ENCODE measurements at regions not wholly inside any gene's neighbourhood (a gene's known extent, or its start where the extent isn't known, plus 50 kb on each side); places are given as distances from the start of the nearest gene placed in this dataset.

GRCh38 chr13:107678075-107678689 lies 537.2 kb downstream of the LIG4 start:
- TF ChIP-seq CTCF (IDR thresholded peaks at IDR 0.05; ENCODE audit: insufficient read depth in 1 of 2, low read depth in 1 of 2, low read length in 1 of 2, severe bottlenecking in 1 of 2, unreplicated experiment in 1 of 2), result peak; percentile 18 to 22
- no TSS peak for BruUV-seq (replicated peaks)
- H3K4me3 Mint-ChIP-seq (ENCODE audit: unreplicated experiment), result no peak overlapping the region
- H3K4me1 ChIP-seq, result no peaks in the 10 kb centered on the region
- H3K27me3 Mint-ChIP-seq (ENCODE audit: insufficient read depth, unreplicated experiment), result no peaks in the 10 kb centered on the region
- H3K36me3 ChIP-seq (ENCODE audit: control insufficient read depth, insufficient read depth, low read length), result no peaks in the 10 kb centered on the region
- intact Hi-C loops (cut with micrococcal nuclease; ENCODE audit: unreplicated experiment), result loop anchor here (1.0 to 10.0 kb wide), 2 partner anchors 407 to 477 kb away; no protein-coding TSS in a partner anchor
- DNase-seq, result peak in 1 of 2 experiments; percentile 11
- no peaks in the 10 kb centered on the region for H3K27me3 ChIP-seq (replicated peaks; ENCODE audit: control insufficient read depth, insufficient read depth, low read length)
- H3K9me3 Mint-ChIP-seq (ENCODE audit: unreplicated experiment), result no peaks in the 10 kb centered on the region
- H3K4me1 Mint-ChIP-seq (ENCODE audit: low read depth, unreplicated experiment), result no peaks in the 10 kb centered on the region
- no peak overlapping the region for H3K4me3 ChIP-seq (ENCODE audit: low read depth, low read length)
- CTCF ChIA-PET, result interaction anchor here (0.6 to 1.3 kb wide), 2 partner anchors 477 to 542 kb away, joined by 3 to 13 read pairs; no protein-coding TSS in a partner anchor
- POLR2A ChIA-PET, result no interaction called here
- no peaks in the 10 kb centered on the region for H3K36me3 Mint-ChIP-seq (ENCODE audit: insufficient read depth, unreplicated experiment)
- no peak overlapping the region for H3K27ac Mint-ChIP-seq (ENCODE audit: unreplicated experiment)
- H3K9me3 ChIP-seq, result no peaks in the 10 kb centered on the region

DNA sequence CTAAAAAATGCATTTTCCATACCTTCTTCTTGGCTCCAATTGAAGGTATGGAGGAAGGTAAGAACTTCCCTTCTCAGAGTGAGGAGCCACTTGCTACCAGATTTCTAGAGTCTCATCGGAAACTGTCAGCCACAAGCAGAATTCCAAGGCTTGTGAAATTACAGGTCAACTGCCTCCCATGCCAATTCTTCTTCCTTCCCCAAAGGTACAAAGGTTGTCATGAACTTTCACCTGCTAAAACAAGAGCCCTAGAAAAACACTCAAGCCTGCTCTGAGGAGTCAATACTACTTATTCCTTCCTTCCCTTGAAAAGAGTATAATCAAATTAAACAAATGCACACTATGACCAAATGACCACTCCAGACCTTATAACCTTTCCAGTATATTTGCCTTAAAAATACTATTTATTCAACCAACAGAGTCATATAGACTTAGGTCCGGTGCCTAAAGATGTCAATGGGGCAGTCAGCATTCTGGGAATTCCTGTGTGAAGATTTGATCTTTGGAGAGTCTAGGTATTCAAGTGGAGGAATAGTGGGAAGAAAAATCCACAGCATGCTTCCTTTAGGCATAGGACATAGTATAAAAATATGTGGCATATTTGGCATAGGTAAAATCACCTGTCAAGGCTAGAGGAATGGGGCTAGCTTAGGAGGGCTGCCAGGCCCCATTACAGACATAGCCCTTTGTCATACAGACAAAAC lies 539.3 kb downstream of the LIG4 start:
- no peaks in the 10 kb centered on the region for H3K4me1 ChIP-seq
- intact Hi-C loops (cut with micrococcal nuclease; ENCODE audit: unreplicated experiment), result loop anchor here (10.0 kb wide), 1 partner anchor 409 kb away; no protein-coding TSS in a partner anchor
- no peaks in the 10 kb centered on the region for H3K9me3 Mint-ChIP-seq (ENCODE audit: unreplicated experiment)
- no peaks in the 10 kb centered on the region for H3K4me1 Mint-ChIP-seq (ENCODE audit: low read depth, unreplicated experiment)
- no peak overlapping the region for H3K27ac Mint-ChIP-seq (ENCODE audit: unreplicated experiment)
- no TSS peak for BruUV-seq (replicated peaks)
- no peaks in the 10 kb centered on the region for H3K36me3 ChIP-seq (ENCODE audit: control insufficient read depth, insufficient read depth, low read length)
- no peak overlapping the region for H3K4me3 Mint-ChIP-seq (ENCODE audit: unreplicated experiment)
- no peaks in the 10 kb centered on the region for H3K9me3 ChIP-seq
- H3K27me3 ChIP-seq (replicated peaks; ENCODE audit: control insufficient read depth, insufficient read depth, low read length), result no peaks in the 10 kb centered on the region
- H3K36me3 Mint-ChIP-seq (ENCODE audit: insufficient read depth, unreplicated experiment), result no peaks in the 10 kb centered on the region
- DNase-seq, result no peak
- CTCF ChIA-PET, result no interaction called here
- no peak for TF ChIP-seq CTCF (IDR thresholded peaks at IDR 0.05; ENCODE audit: insufficient read depth in 1 of 2, low read depth in 1 of 2, low read length in 1 of 2, severe bottlenecking in 1 of 2, unreplicated experiment in 1 of 2)
- H3K27me3 Mint-ChIP-seq (ENCODE audit: insufficient read depth, unreplicated experiment), result peaks cover 3% of the 10 kb centered on the region
- POLR2A ChIA-PET, result no interaction called here
- H3K4me3 ChIP-seq (ENCODE audit: low read depth, low read length), result no peak overlapping the region

DNA sequence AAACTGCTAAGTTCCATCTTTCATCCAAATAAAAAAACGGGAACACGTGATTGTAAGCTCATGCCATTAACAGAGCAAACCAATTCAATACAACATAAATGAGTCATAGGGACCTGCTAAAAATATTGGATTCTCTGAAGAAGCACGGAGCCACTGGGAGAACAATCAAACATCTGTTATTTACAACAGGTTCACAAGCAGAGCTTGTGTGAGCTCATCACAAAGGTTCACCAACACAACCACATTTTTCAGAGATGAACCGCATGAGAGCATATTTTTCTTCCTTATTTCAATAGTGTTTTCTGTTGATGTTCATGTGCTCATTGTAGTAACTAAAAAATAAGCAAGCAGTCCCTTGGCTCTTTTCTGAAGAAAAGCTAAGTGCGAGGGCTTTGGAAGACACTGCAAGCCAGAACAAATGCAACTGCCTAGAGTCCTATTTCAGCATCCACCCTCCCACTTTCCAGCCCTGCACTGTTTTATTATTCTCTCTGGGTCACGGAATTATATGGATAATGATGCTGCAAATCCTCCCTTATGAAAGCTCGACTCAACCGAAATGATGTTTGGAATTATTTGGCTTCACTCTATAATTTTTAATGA lies 545.8 kb downstream of the LIG4 start:
- Mint-ChIP-seq H3K27me3 (ENCODE audit: insufficient read depth, unreplicated experiment) (peaks cover 3% of the 10 kb centered on the region), H3K27ac (ENCODE audit: unreplicated experiment) (no peak overlapping the region), H3K4me3 (ENCODE audit: unreplicated experiment) (no peak overlapping the region), H3K36me3 (ENCODE audit: insufficient read depth, unreplicated experiment) (no peaks in the 10 kb centered on the region), H3K4me1 (ENCODE audit: low read depth, unreplicated experiment) (no peaks in the 10 kb centered on the region), H3K9me3 (ENCODE audit: unreplicated experiment) (no peaks in the 10 kb centered on the region)
- no peaks in the 10 kb centered on the region for H3K36me3 ChIP-seq (ENCODE audit: control insufficient read depth, insufficient read depth, low read length)
- ChIA-PET POLR2A (no interaction called here), CTCF (no interaction called here)
- intact Hi-C loops (cut with micrococcal nuclease; ENCODE audit: unreplicated experiment), result no loop called here
- no peak for TF ChIP-seq CTCF (IDR thresholded peaks at IDR 0.05; ENCODE audit: insufficient read depth in 1 of 2, low read depth in 1 of 2, low read length in 1 of 2, severe bottlenecking in 1 of 2, unreplicated experiment in 1 of 2)
- H3K9me3 ChIP-seq, result no peaks in the 10 kb centered on the region
- no peak overlapping the region for H3K4me3 ChIP-seq (ENCODE audit: low read depth, low read length)
- H3K27me3 ChIP-seq (replicated peaks; ENCODE audit: control insufficient read depth, insufficient read depth, low read length), result no peaks in the 10 kb centered on the region
- DNase-seq, result no peak
- no peaks in the 10 kb centered on the region for H3K4me1 ChIP-seq
- no TSS peak for BruUV-seq (replicated peaks)
